H1 (cell line): ENCODE measurements at regions not wholly inside any gene's neighbourhood (a gene's known extent, or its start where the extent isn't known, plus 50 kb on each side); places are given as distances from the start of the nearest gene placed in this dataset.

Experiments used
- CTCF ChIA-PET: fragments of 300-600 bp; sonication (Branson Sonifier 250); formaldehyde crosslinking; loops from one replicate; lab custom pipeline; 2021; ENCODE audit not compliant: partially characterized antibody; lab: Charles Lee
- POLR2A ChIA-PET: fragments of 300-600 bp; sonication (Branson Sonifier 250); formaldehyde crosslinking; loops from one replicate; lab custom pipeline; 2021; ENCODE audit warnings: inconsistent platforms; ENCODE audit not compliant: partially characterized antibody; lab: Charles Lee
- DNase-seq, 2 experiments: peaks; one replicate each; pipeline versions ENCODE4 v3.0.0 to v3.0.0-alpha.2; 2010 to 2022; ENCODE audit warnings: low spot score in 2 of 2, low read depth in 1 of 2, mixed read lengths in 1 of 2
- FAIRE-seq: peaks from 2 replicates; lab custom pipeline; 2011; peaks lifted over from hg19 to GRCh38; lab: Jason Lieb, UNC
- H2AFZ ChIP-seq: 2 replicates; pipeline ENCODE4 v1.8.1; 2012; ENCODE audit warnings: low read length, inconsistent platforms
- H2AK5ac ChIP-seq: 2 replicates; pipeline ENCODE4 v1.6.1; 2013; ENCODE audit warnings: low read depth, low read length
- H2BK120ac ChIP-seq: replicated peaks from 2 replicates; pipeline ENCODE3; 2013; ENCODE audit warnings: low read depth, low read length, inconsistent platforms
- H2BK12ac ChIP-seq: 2 replicates; pipeline ENCODE4 v1.6.1; 2013; ENCODE audit warnings: low read depth, low read length
- H2BK15ac ChIP-seq: 2 replicates; pipeline ENCODE4 v1.6.1; 2013; ENCODE audit warnings: low read length
- H2BK20ac ChIP-seq: 2 replicates; pipeline ENCODE4 v1.6.1; 2013; ENCODE audit warnings: low read length
- H2BK5ac ChIP-seq: 2 replicates; pipeline ENCODE4 v1.6.1; 2013; ENCODE audit warnings: low read depth, low read length
- H3K14ac ChIP-seq: 2 replicates; pipeline ENCODE4 v1.6.1; 2013; ENCODE audit warnings: inconsistent platforms; ENCODE audit not compliant: insufficient read length
- H3K18ac ChIP-seq: 2 replicates; pipeline ENCODE4 v1.6.1; 2013; ENCODE audit warnings: low read length; ENCODE audit errors: extremely low read depth
- H3K23ac ChIP-seq: 2 replicates; pipeline ENCODE4 v1.6.1; 2013; ENCODE audit warnings: inconsistent platforms; ENCODE audit not compliant: insufficient read length
- H3K23me2 ChIP-seq: 2 replicates; pipeline ENCODE4 v1.6.1; 2013; ENCODE audit warnings: low read depth, low read length
- H3K27ac ChIP-seq: 2 replicates; pipeline ENCODE4 v1.6.1; 2011; ENCODE audit warnings: low read depth, low read length, inconsistent platforms
- H3K27me3 ChIP-seq, 4 experiments: replicated peaks in 1 of 4; 1 replicate in 1 of 4; 2 replicates in 3 of 4; pipeline versions ENCODE4 v1.6.1 to v1.8.1; 2011 to 2013; ENCODE audit warnings: low read length in 3 of 4, mild to moderate bottlenecking in 3 of 4, inconsistent platforms in 2 of 4, mixed read lengths in 2 of 4, moderate library complexity in 1 of 4; ENCODE audit not compliant: control insufficient read depth in 3 of 4, insufficient read depth in 3 of 4; ENCODE audit errors: extremely low read depth in 1 of 4
- H3K36me3 ChIP-seq, 4 experiments: 2 replicates each; pipeline versions ENCODE4 v1.6.1 to v1.8.1; 2011 to 2013; ENCODE audit warnings: mild to moderate bottlenecking in 4 of 4, low read length in 3 of 4, moderate library complexity in 2 of 4, control low read depth in 1 of 4, inconsistent platforms in 1 of 4; ENCODE audit not compliant: insufficient read depth in 4 of 4, control insufficient read depth in 2 of 4
- H3K4ac ChIP-seq: replicated peaks from 2 replicates; pipeline ENCODE3; 2013; ENCODE audit warnings: low read length, low read depth, mixed read lengths, inconsistent platforms; ENCODE audit not compliant: insufficient read length
- H3K4me1 ChIP-seq, 4 experiments: replicated peaks in 1 of 4; 1 replicate in 1 of 4; 2 replicates in 3 of 4; pipeline versions ENCODE4 v1.6.1 to v1.8.1; 2011 to 2013; ENCODE audit warnings: low read length in 3 of 4, inconsistent platforms in 2 of 4, mixed read lengths in 1 of 4; ENCODE audit not compliant: insufficient read depth in 4 of 4, control insufficient read depth in 3 of 4
- H3K4me2 ChIP-seq, 2 experiments: 2 replicates each; pipeline versions ENCODE4 v1.6.1 to v1.8.1; 2011 to 2013; ENCODE audit warnings: low read depth in 2 of 2, low read length in 2 of 2, control low read depth in 1 of 2, inconsistent platforms in 1 of 2, mild to moderate bottlenecking in 1 of 2; ENCODE audit not compliant: insufficient read depth in 1 of 2
- H3K4me3 ChIP-seq, 4 experiments: fragments of 200-600, 300-600 bp in 1 of 4; sonication (generic), shearing (Covaris generic), sonication (Bioruptor Twin) in 1 of 4; 2 replicates each; pipeline versions ENCODE4 v1.5.1 to v1.8.1; 2011 to 2016; ENCODE audit warnings: low read length in 4 of 4, low read depth in 3 of 4, control low read depth in 2 of 4, inconsistent platforms in 2 of 4, mild to moderate bottlenecking in 2 of 4, mixed read lengths in 1 of 4, moderate library complexity in 1 of 4; ENCODE audit not compliant: insufficient read depth in 2 of 4; ENCODE audit errors: extremely low read depth in 1 of 4
- H3K56ac ChIP-seq: replicated peaks from 2 replicates; pipeline ENCODE3; 2013; ENCODE audit warnings: low read depth, mild to moderate bottlenecking, mixed read lengths, low read length, inconsistent platforms; ENCODE audit not compliant: insufficient read length
- H3K79me1 ChIP-seq: 2 replicates; pipeline ENCODE4 v1.6.1; 2013; ENCODE audit warnings: low read depth, low read length, control low read depth
- H3K79me2 ChIP-seq, 2 experiments: 2 replicates each; pipeline versions ENCODE4 v1.6.1 to v1.8.1; 2012 to 2013; ENCODE audit warnings: low read length in 2 of 2, mild to moderate bottlenecking in 2 of 2, inconsistent platforms in 1 of 2; ENCODE audit not compliant: insufficient read depth in 2 of 2, control insufficient read depth in 1 of 2
- H3K9ac ChIP-seq, 4 experiments: replicated peaks in 1 of 4; 1 replicate in 1 of 4; 2 replicates in 3 of 4; pipeline versions ENCODE4 v1.6.1 to v1.8.1; 2011 to 2013; ENCODE audit warnings: low read depth in 3 of 4, low read length in 3 of 4, control low read depth in 2 of 4, mild to moderate bottlenecking in 2 of 4, moderate library complexity in 2 of 4, inconsistent platforms in 1 of 4; ENCODE audit errors: extremely low read depth in 1 of 4
- H3K9me3 ChIP-seq, 2 experiments: 2 replicates each; pipeline versions ENCODE4 v1.6.1 to v1.8.1; 2012 to 2013; ENCODE audit warnings: mild to moderate bottlenecking in 2 of 2, moderate library complexity in 2 of 2, control low read depth in 1 of 2, inconsistent platforms in 1 of 2, low read depth in 1 of 2, low read length in 1 of 2, mixed read lengths in 1 of 2; ENCODE audit not compliant: insufficient read depth in 2 of 2
- H4K20me1 ChIP-seq, 2 experiments: replicated peaks in 1 of 2; 2 replicates each; pipeline versions ENCODE3 to v1.8.1; 2011 to 2013; ENCODE audit warnings: inconsistent platforms in 2 of 2, low read length in 2 of 2, mild to moderate bottlenecking in 1 of 2; ENCODE audit not compliant: insufficient read depth in 2 of 2, control insufficient read depth in 1 of 2
- H4K5ac ChIP-seq: 2 replicates; pipeline ENCODE4 v1.6.1; 2013; ENCODE audit warnings: low read length, low read depth, mixed read lengths, inconsistent platforms; ENCODE audit not compliant: insufficient read length
- H4K8ac ChIP-seq: 2 replicates; pipeline ENCODE4 v1.8.0; 2013; ENCODE audit warnings: mild to moderate bottlenecking, moderate library complexity, low read length, inconsistent platforms; ENCODE audit not compliant: insufficient read depth; ENCODE audit errors: extremely low read depth
- H4K91ac ChIP-seq: replicated peaks from 2 replicates; pipeline ENCODE3; 2013; ENCODE audit warnings: low read length, mixed read lengths, inconsistent platforms; ENCODE audit not compliant: insufficient read length
- CHD2 ChIP-seq: IDR thresholded peaks from 2 replicates; pipeline ENCODE4 v1.6.1; 2012; ENCODE audit warnings: low read length, improper control_type of control experiment
- EP300 ChIP-seq, 2 experiments: IDR thresholded peaks; 1 replicate in 1 of 2; 2 replicates in 1 of 2; pipeline ENCODE4 v1.6.1; 2011 to 2012; ENCODE audit warnings: low read depth in 2 of 2, low read length in 2 of 2, mild to moderate bottlenecking in 2 of 2, borderline replicate concordance in 1 of 2, inconsistent platforms in 1 of 2, moderate library complexity in 1 of 2
- EZH2 ChIP-seq: fragments of 200-600 bp; sonication (generic); IDR thresholded peaks from 2 replicates; pipeline ENCODE4 v1.7.1; 2012; ENCODE audit warnings: low read depth, mild to moderate bottlenecking, moderate library complexity, low read length, inconsistent platforms; ENCODE audit not compliant: severe bottlenecking
- HDAC2 ChIP-seq, 2 experiments: fragments of 300-600 bp in 1 of 2; sonication (generic) in 1 of 2; IDR thresholded peaks; 2 replicates each; pipeline ENCODE4 v1.6.1; 2011 to 2012; ENCODE audit warnings: low read depth in 2 of 2, low read length in 2 of 2, mild to moderate bottlenecking in 2 of 2, moderate library complexity in 2 of 2, borderline replicate concordance in 1 of 2, inconsistent platforms in 1 of 2
- KDM1A ChIP-seq: fragments of 200-600, 300-600 bp; sonication (generic); IDR thresholded peaks from 2 replicates; pipeline ENCODE4 v1.7.1; 2016; ENCODE audit warnings: mild to moderate bottlenecking, low read length, borderline replicate concordance
- RXRA ChIP-seq: IDR thresholded peaks from 2 replicates; pipeline ENCODE4 v1.6.1; 2011; ENCODE audit warnings: low read depth, mild to moderate bottlenecking, low read length, moderate library complexity; ENCODE audit not compliant: insufficient read depth
- WGBS, 2 experiments: shearing (Covaris generic) in 1 of 2; methylation state at CpG; one replicate each; pipeline versions ENCODE4 v1.1.6 to v1.1.7; 2013 to 2015; ENCODE audit warnings: low lambda C conversion rate in 2 of 2, mixed read lengths in 2 of 2, inconsistent platforms in 1 of 2, low coverage in 1 of 2, missing lambda C conversion rate in 1 of 2; ENCODE audit not compliant: insufficient replicate concordance in 2 of 2, insufficient coverage in 1 of 2, insufficient read length in 1 of 2; ENCODE audit errors: extremely low coverage in 1 of 2, missing lambda C conversion rate in 1 of 2; 5-methylcytosine and 5-hydroxymethylcytosine counted together

DNA sequence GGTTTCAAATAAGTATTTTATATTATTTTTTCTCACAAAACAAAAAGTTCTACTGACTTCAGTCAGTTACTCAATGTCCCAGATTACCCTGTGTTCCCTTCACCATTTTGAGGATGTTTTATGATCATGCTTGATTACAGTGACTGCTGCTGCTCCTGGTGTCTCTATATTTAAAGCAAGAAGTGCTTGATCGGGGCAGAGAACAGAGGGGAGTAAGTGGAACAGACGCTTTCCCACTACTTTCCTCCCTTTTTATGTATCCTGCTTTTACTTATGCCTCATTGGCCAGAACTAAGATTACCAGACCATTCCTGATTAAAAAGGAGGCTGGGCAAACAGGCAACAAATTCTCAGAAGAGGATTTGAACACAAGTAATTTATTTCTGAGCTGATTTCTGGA is 612.1 kb downstream of the VGLL3 start:
- H2BK15ac ChIP-seq: no peak overlapping the region
- H3K23me2 ChIP-seq: no peaks in the 10 kb centered on the region
- H3K4me3 ChIP-seq: no peak overlapping the region
- H3K56ac ChIP-seq: no peak overlapping the region
- H4K8ac ChIP-seq: no peak overlapping the region
- H2AK5ac ChIP-seq: no peak overlapping the region
- H3K4ac ChIP-seq: no peak overlapping the region
- no peak overlapping the region for H2BK20ac ChIP-seq
- no peaks in the 10 kb centered on the region for H3K36me3 ChIP-seq
- H4K20me1 ChIP-seq: no peaks in the 10 kb centered on the region
- H3K27ac ChIP-seq: no peak overlapping the region
- H3K4me1 ChIP-seq: peaks cover 0 to 9% (median under 1%) of the 10 kb centered on the region in 4 experiments; a peak in 1 of 7 replicates
- no peak overlapping the region for H3K4me2 ChIP-seq
- H2BK5ac ChIP-seq: no peak overlapping the region
- peaks cover 0 to 2% (median 0%) of the 10 kb centered on the region in 4 experiments; a peak in 1 of 7 replicates for H3K27me3 ChIP-seq
- H3K9ac ChIP-seq: no peak overlapping the region
- CTCF ChIA-PET: interaction anchor here (1.0 to 1.1 kb wide), 2 partner anchors 10 to 108 kb away, joined by 3 read pairs; no protein-coding TSS in a partner anchor
- TF ChIP-seq KDM1A (no peak), RXRA (no peak), CHD2 (no peak), EZH2 (no peak), EP300 (IDR thresholded peaks at IDR 0.05; ENCODE audit: borderline replicate concordance in 1 of 2, low read depth in 2 of 2, low read length in 2 of 2) (no peak), HDAC2 (IDR thresholded peaks at IDR 0.05; ENCODE audit: borderline replicate concordance in 1 of 2, low read depth in 2 of 2, low read length in 2 of 2) (no peak)
- no peak overlapping the region for H3K18ac ChIP-seq
- no peaks in the 10 kb centered on the region for H3K79me1 ChIP-seq
- no peak for FAIRE-seq
- H2BK120ac ChIP-seq: no peak overlapping the region
- 92% methylated on average over 2 of the region's 2 CpGs; no CpG with 5 or more reads in 1 of the 2 experiments for WGBS, 2 experiments
- POLR2A ChIA-PET: no interaction called here
- DNase-seq: no peak
- 0 out of 2 replicates have a peak overlapping the region, but pooled peaks have one; percentile 21 for H2AFZ ChIP-seq
- no peak overlapping the region for H2BK12ac ChIP-seq
- no peaks in the 10 kb centered on the region for H3K79me2 ChIP-seq
- H3K14ac ChIP-seq: no peak overlapping the region
- H3K9me3 ChIP-seq: no peaks in the 10 kb centered on the region
- H4K91ac ChIP-seq: no peak overlapping the region
- H4K5ac ChIP-seq: no peak overlapping the region
- H3K23ac ChIP-seq: no peak overlapping the region
